HG02884 (cell line): ENCODE measurements at regions not wholly inside any gene's neighbourhood (a gene's known extent, or its start where the extent isn't known, plus 50 kb on each side); places are given as distances from the start of the nearest gene placed in this dataset.
A peak's percentile ranks its signal among the peaks of the same experiment; 100 is the strongest.
"Not testable (repeated sequence)": the region's sequence is repeated elsewhere in the genome, so short reads cannot be mapped to it uniquely, and the experiment has no call there.

Experiments used
- ATAC-seq: cut with Tn5 transposase; IDR thresholded peaks from one replicate; pipeline ENCODE4 v1.9.1; 2021; ENCODE audit warnings: mild to moderate bottlenecking, moderate library complexity; ENCODE audit not compliant: unreplicated experiment

DNA sequence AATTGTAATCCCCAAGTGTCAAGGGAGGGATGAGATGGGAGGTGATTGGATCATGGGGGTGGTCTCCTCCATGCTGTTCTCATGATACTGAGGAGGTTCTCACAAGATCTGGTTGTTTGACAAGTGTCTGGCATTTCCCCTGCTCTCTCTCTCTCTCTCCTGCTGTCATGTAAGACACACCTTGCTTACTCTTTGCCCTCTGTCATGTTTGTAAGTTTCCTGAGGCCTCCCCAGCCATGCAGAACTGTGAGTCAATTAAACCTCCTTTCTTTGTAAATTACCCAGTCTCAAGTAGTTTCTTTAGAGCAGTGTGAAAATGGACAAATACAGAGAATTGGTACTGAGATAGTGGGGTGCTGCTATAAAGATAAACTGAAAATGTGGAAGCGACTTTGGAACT is 207.9 kb downstream of the HINT1 start:
- ATAC-seq, result no peak

DNA sequence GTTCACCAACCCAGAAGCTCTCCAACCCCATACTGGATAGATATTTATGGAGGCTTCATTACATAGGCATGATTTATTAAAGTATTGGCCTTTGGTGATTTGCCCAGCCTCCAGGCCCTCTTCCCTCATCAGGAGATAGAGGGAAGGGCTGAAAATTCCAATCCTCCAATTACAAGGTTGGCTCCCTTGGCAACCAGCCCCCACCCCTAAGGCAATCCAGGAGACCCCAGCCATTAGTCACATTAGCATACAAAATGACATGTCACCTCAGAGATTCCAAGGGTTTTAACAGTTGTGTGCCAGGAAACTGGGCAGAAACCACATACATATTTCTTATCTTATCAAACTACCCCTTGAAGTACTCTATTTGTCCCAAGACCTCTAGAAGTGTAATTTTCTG is 210.0 kb downstream of the HINT1 start:
- ATAC-seq, result no peak

DNA sequence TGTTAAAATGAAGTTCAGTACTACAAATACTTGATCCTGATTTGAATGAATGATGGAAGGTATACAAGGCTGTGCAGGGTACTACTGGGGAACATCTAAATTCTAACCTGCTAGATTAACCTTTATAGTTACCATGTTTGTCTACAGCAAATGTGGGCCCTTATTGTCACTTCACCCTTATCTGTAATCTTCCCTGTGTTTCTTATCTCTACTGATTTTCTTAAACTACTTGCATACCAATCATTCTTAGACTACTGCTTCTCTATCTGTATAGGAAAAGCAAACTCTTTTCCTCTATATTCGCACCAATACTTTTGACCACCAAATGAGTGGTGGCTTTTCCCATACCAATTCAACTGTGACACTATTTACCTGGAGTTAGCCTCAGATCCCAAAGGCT is 210.7 kb downstream of the HINT1 start:
- ATAC-seq, result no peak

DNA sequence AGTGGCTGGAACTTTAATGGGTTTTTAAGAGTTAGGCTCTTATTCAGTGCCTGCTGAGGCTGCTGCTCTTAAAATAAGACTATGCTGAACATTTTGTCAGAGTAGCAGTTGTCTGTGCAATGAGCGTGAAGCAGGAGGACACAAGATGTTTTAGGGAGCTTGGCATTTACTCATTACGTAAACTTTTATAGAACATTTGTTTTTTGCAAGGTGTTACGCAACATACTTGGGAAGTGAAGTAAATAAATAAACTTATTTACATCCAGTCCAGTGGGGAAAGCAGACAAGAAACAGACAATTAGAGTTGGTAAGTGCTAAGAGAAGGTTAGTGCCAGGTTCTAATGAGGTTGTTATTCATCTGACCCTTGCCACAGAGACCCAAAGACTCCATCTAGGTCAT is 226.0 kb downstream of the HINT1 start:
- no peak for ATAC-seq

DNA sequence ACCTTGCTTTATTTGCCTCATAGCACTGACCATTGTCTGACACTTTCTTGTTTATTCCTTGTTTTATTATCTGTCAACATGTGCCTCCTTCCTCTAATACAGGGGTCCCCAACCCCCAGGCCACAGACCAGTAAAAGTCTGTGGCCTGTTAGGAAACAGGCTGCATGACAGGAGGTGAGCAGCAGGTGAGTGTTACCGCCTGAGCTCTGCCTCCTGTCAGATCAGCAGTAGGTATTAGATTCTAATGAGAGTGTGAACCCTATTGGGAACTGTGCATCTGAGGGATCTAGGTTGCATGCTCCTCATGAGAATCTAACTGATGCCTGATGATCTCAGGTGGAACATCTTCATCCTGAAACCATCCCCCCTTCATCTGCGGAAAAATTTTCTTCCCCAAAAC is 228.0 kb downstream of the HINT1 start:
- no peak for ATAC-seq

DNA sequence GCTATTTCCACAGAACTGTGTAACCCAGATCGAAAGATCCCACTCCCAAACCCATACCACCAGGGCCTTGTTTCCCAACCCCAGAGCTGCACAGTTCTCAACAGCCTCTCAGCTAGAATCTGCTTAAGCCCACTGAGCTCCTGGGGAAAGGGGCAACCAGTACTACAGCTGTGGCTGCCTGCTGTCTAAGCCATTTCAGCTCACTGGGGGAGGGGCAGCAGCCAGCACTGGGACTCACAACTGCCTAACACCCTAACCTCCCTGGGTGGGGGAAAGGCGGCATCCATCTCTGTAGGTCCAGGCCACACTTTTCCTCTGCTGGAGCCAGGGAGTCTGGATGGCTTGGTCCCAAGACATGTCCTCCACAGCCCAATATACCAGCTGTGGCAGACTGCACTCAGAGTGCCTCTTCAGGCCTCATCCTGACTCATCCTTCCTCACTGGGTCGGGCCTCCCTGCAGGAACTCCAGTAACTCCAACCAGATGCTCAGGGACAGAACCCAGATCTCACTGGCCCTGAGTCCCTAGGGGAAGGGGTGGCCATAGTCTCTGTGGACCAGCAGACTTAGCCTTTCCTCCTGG is 241.4 kb downstream of the HINT1 start:
- no peak for ATAC-seq

DNA sequence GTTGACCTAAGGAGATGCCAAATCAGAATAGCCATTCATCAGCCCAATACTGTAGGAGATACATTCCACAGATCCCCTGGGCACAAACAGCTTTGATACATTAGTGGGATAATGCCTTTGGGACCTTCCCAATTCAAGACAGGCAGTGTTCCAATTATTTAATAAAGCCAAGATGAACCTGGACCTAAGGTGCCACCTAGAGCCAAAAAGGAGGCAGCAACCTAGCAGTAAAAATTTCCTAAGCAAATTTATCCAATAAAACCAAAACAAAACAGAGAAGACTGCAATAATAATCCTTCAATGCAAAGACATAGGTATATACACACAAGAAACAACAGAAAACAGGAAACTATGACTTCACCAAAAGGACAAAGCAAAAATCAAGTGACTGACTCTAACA is 253.0 kb downstream of the HINT1 start:
- no peak for ATAC-seq

DNA sequence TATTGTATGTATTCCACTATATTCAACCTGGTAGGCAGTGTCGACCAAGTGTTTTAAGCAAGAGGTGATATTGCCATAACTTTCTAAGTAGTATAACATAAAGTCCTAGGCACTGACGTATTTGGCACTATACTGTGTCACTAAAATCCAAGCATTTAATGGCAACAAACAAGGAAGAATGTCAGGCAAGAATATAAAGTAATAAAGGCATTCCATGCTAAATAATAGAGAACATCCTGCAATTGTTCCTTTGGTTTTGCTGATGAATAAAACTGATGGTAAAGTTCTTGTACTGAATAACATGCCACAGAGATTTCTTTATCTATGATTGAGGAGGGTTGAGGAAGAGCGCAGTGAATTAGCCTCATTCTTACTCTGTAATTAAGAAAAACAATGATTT is 256.9 kb downstream of the HINT1 start:
- no peak for ATAC-seq

DNA sequence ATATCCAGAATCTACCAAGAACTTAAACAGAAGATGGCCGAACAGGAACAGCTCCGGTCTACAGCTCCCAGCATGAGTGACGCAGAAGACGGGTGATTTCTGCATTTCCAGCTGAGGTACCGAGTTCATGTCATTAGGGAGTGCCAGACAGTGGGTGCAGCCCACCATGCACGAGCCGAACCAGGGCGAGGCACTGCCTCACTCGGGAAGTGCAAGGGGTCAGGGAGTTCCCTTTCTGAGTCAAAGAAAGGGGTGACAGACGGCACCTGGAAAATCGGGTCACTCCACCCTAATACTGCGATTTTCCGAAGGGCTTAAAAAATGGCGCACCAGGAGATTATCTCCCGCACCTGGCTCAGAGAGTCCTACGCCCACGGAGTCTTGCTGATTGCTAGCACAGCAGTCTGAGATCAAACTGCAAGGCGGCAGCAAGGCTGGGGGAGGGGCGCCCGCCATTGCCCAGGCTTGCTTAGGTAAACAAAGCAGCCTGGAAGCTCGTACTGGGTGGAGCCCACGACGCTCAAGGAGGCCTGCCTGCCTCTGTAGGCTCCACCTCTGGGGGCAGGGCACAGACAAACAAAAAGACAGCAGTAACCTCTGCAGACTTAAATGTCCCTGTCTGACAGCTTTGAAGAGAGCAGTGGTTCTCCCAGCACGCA is 267.4 kb downstream of the HINT1 start:
- not testable (repeated sequence) for ATAC-seq

DNA sequence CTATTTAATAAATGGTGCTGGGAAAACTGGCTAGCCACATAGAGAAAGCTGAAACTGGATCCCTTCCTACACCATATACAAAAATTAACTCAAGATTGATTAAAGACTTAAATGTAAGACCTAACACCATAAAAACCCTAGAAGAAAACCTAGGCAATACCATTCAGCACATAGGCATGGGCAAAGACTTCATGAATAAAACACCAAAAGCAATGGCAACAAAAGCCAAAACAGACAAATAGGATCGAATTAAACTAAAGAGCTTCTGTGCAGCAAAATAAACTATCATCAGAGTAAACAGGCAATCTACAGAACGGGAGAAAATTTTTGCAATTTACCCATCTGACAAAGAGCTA is 267.9 kb downstream of the HINT1 start:
- ATAC-seq, result not testable (repeated sequence)

DNA sequence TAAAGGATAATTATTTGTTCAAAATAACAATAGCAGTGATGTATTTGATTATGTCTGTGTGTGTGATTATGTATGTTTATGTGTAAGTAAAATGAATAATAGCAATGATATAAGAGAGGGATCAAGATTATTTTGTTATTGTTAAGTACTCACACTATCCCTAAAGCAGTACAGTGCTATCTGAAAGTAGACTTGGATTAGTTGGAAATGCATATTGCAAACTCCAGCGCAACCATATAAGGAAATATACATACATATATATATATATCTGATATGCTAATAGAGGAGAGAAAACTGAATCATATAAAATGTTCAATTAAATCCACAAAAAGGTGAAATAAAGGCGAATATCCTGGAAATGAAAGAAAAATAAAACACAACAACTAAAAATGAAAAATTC is 268.4 kb downstream of the HINT1 start:
- no peak for ATAC-seq

DNA sequence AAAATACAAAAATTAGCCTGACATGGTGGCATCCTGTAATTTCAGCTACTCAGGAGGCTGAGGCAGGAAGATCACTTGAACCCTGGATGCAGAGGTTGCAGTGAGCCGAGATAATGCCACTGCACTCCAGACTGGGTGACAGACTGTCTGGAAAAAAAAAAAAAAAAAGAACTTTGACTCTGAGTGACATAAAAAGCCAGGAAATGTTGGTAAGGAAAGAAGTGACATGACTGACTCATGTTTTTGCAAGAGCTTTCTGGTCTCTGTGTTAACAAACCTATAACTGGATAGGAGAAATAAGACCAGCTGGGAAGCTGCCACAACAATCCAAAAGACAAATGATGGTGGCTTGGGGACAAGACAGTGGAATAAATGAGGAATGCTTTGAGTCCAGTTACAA is 272.1 kb downstream of the HINT1 start:
- no peak for ATAC-seq

DNA sequence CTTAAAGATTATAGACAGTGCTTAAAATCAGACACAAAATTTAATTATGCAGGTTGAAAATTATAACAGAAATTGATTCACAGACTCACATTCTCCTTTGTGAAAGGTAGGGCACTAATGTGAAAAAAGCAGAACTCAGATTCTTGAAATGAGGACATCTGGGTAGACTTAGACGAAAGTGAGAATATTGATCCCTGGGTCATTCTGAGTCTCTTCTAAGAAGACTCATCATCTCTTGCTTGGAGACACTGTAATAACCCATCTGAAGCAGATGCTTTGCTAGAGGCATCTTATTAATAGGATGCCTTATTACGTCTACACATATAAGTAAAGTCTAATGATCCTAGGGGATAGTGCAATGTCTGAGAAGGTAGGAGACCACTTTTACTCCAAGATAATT is 274.4 kb downstream of the HINT1 start:
- no peak for ATAC-seq

DNA sequence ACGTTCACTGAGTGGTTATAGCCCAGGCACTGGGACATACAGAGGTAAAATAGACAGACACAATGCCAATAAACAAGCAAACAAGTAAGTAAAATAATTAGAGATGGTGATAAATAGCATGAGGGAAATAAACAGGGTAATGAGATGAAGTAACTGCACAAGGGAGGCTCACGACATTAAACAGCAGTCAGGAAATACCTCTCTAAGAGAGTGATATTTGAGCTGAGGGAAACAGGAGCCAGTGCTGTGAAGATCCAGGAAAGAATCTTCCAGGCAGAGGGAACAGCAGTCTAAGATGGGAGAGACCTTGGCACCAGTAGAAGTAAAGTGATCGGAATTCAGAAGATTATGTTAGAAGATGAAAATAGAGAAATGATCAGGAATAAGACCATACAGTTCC is 279.4 kb downstream of the HINT1 start:
- no peak for ATAC-seq

DNA sequence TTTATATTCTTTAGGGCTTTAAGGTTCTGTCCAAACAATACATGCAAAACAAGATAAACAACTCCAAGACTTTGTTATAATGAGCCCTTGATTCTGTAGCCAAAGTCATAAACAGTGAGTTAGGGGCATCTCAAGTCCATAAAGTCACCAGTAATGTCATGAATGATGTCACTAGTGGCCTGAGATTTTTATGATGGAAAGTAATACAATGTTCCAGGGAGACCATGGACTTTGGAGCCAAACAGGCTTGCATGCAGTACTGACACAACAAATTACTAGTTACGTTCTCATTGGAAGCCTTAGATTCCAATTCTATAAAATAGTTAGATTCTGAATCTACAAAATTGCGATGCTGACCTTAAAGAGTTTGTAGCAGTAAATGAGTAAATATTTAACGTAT is 280.0 kb downstream of the HINT1 start:
- ATAC-seq, result no peak

DNA sequence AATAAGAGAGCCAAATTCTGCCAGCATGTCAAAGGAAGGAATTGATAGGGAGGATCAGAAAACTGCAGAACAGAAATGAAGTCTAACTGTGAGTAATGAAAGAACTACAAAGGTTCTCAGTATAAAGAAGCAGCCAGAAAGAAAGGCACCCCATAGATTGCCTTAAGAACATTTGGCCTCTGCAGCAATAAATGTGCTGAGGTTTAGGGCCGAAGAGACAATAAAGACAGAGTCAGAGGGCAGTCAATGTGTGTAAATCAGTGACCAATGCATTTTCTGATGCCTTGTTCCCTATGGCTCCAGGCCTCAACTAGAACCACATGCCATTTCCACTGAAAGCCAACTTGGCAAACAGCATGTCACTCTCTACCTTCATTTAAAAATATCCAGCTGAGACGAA is 281.0 kb downstream of the HINT1 start:
- ATAC-seq, result no peak

DNA sequence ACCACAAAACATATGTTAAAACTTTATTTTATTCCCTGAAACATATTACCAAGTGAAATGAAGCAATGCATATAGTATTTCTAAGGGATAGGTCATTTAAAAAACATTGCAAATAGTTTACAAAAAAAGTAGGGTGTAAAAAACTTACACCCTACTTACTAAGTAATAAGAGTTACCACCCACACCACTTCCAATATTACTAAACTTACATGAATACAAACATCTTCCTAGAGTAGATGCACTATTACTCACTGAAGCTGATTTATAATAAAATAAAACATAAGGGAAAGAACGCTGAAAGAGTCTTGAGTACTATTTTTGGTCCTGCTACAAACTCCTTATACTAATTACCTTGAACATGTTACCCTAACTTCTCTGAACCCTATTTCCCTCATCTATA is 289.4 kb downstream of the HINT1 start:
- ATAC-seq, result no peak

DNA sequence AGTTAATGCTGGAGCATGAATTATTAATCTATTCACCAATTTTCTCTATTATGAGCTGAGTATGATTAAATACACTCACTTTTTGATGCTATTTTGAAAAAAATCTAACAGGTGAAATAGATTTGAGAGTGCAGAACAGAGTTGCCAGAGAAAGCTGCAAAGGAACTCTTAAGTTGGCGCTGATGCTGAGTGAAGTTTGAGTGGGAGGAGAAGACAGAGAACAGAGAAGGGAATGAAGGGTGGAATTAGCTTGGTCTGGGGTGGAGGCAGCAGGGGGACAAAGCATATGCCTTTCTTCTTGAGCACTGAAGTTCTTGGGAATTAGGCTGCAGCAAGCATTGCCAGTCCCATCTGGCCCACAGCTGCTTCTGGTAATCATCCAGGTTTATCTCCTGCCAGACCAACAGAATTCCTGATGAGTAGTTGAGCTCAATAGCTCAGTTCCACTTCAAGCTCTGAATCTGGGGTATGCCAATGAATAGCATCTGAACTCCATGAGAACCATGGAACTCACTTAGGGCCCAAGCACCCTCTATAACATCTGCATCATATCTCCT is 290.1 kb downstream of the HINT1 start:
- no peak for ATAC-seq

DNA sequence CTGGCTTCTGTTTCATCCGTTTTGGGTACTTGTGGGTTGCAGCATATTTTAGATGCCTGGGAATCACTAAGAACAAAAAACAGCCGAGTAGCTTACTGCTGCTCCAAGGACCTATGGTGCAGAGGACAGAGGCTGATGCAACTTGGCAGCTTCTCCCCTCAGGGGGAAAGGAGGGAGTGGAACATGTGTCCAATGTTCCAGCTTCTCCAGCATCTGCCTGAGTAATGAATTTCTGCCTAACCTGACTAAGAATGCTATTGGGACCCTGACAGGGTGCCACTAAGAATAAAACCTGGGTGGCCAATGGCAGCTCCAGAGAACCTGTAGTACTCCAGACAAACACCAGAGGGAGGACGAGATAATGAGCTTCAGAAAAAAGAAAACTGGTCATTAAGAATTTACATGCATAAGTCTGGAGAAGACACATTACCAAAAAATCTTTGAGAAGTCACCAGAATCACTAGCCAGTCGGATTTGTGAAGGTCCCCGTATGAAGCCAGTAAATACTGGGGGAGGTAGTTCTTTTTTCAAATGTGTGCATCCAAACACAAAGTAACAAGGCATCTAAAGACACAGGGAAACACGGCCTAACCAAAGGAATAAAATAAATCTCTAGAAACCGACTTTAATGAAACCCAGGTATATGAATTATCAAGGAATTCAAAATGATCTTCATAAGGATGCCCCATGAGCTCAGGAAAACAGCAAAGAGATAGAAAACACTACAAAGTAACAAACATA is 293.5 kb downstream of the HINT1 start:
- ATAC-seq, result peak; percentile 87

DNA sequence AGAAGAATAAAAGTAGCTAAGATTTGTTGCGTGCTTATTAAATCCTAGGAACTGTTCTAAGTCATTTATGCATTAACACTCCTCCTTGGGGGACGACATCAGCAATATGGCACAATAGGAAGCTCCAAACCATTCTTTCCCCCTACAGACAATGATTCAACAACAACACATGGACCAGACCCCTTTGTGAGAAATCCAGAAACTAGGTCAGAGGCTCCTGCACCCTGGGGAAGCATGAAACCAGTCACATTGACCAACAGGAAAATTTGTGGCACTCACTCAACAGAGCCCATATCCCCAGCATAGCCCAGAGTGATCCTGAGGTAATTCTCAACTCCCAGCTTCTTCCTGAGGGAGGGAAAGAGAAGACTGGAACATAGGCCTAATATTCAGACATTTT is 294.4 kb downstream of the HINT1 start:
- ATAC-seq, result no peak

DNA sequence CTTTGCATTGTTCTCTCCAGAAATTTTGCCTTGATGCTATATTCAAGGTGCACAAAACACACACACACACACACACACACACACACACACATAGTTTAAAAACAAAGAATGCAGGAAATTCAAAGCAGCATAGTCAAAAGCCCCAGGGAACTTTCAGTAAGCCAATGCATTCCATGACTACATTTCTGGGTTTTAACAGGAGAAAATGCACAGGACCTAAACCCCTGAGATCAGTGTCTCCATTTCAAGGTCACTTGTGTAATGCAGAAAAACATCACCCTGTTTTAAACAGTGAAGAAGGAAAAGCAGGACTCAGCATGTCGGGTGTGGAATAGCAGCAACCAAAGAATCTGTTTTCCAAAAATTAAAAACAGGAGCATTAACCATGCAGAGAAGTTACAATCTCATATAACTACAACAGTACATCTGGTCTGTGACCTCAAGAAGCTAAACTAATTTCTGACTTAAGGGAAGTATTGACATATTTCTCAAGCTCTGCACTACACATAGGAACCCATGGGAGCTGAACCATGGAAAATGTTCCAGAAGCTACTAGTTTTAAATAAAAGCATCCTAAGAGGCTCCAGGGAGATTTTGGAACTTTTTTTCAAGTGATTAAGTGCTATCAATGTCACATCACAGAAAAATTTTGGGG is 296.7 kb downstream of the HINT1 start:
- no peak for ATAC-seq
